LNCAP (cell line): ENCODE measurements at regions not wholly inside any gene's neighbourhood (a gene's known extent, or its start where the extent isn't known, plus 50 kb on each side); places are given as distances from the start of the nearest gene placed in this dataset.

Experiments
- CTCF ChIP-seq: fragments of 450-650 bp; IDR thresholded peaks from 2 replicates; pipeline ENCODE4 v1.5.1; 2017; ENCODE audit warnings: mild to moderate bottlenecking

GRCh38 chr9:109723781-109724180, 56.2 kb upstream of the PALM2AKAP2 start:
- no peak for TF ChIP-seq CTCF

- no peak for TF ChIP-seq CTCF
Measured at GRCh38 chr9:109725460-109725859, 54.5 kb upstream of the PALM2AKAP2 start.

GRCh38 chr9:109726119-109726518, 53.9 kb upstream of the PALM2AKAP2 start:
- TF ChIP-seq CTCF, result no peak

GRCh38 chr9:109728686-109729300, 51.2 kb upstream of the PALM2AKAP2 start:
- TF ChIP-seq CTCF, result no peak

GRCh38 chr9:109729513-109729912, 50.5 kb upstream of the PALM2AKAP2 start:
- TF ChIP-seq CTCF, result no peak
